H1 (cell line): ENCODE measurements at regions not wholly inside any gene's neighbourhood (a gene's known extent, or its start where the extent isn't known, plus 50 kb on each side); places are given as distances from the start of the nearest gene placed in this dataset.

Source experiments
- CTCF ChIA-PET: fragments of 300-600 bp; sonication (Branson Sonifier 250); formaldehyde crosslinking; loops from one replicate; lab custom pipeline; 2021; ENCODE audit not compliant: partially characterized antibody; lab: Charles Lee
- POLR2A ChIA-PET: fragments of 300-600 bp; sonication (Branson Sonifier 250); formaldehyde crosslinking; loops from one replicate; lab custom pipeline; 2021; ENCODE audit warnings: inconsistent platforms; ENCODE audit not compliant: partially characterized antibody; lab: Charles Lee
- DNase-seq, 2 experiments: peaks; one replicate each; pipeline versions ENCODE4 v3.0.0 to v3.0.0-alpha.2; 2010 to 2022; ENCODE audit warnings: low spot score in 2 of 2, low read depth in 1 of 2, mixed read lengths in 1 of 2
- FAIRE-seq: peaks from 2 replicates; lab custom pipeline; 2011; peaks lifted over from hg19 to GRCh38; lab: Jason Lieb, UNC
- H2AFZ ChIP-seq: 2 replicates; pipeline ENCODE4 v1.8.1; 2012; ENCODE audit warnings: low read length, inconsistent platforms
- H2AK5ac ChIP-seq: 2 replicates; pipeline ENCODE4 v1.6.1; 2013; ENCODE audit warnings: low read depth, low read length
- H2BK120ac ChIP-seq: replicated peaks from 2 replicates; pipeline ENCODE3; 2013; ENCODE audit warnings: low read depth, low read length, inconsistent platforms
- H2BK12ac ChIP-seq: 2 replicates; pipeline ENCODE4 v1.6.1; 2013; ENCODE audit warnings: low read depth, low read length
- H2BK15ac ChIP-seq: 2 replicates; pipeline ENCODE4 v1.6.1; 2013; ENCODE audit warnings: low read length
- H2BK20ac ChIP-seq: 2 replicates; pipeline ENCODE4 v1.6.1; 2013; ENCODE audit warnings: low read length
- H2BK5ac ChIP-seq: 2 replicates; pipeline ENCODE4 v1.6.1; 2013; ENCODE audit warnings: low read depth, low read length
- H3K14ac ChIP-seq: 2 replicates; pipeline ENCODE4 v1.6.1; 2013; ENCODE audit warnings: inconsistent platforms; ENCODE audit not compliant: insufficient read length
- H3K18ac ChIP-seq: 2 replicates; pipeline ENCODE4 v1.6.1; 2013; ENCODE audit warnings: low read length; ENCODE audit errors: extremely low read depth
- H3K23ac ChIP-seq: 2 replicates; pipeline ENCODE4 v1.6.1; 2013; ENCODE audit warnings: inconsistent platforms; ENCODE audit not compliant: insufficient read length
- H3K23me2 ChIP-seq: 2 replicates; pipeline ENCODE4 v1.6.1; 2013; ENCODE audit warnings: low read depth, low read length
- H3K27ac ChIP-seq: 2 replicates; pipeline ENCODE4 v1.6.1; 2011; ENCODE audit warnings: low read depth, low read length, inconsistent platforms
- H3K27me3 ChIP-seq, 4 experiments: replicated peaks in 1 of 4; 1 replicate in 1 of 4; 2 replicates in 3 of 4; pipeline versions ENCODE4 v1.6.1 to v1.8.1; 2011 to 2013; ENCODE audit warnings: low read length in 3 of 4, mild to moderate bottlenecking in 3 of 4, inconsistent platforms in 2 of 4, mixed read lengths in 2 of 4, moderate library complexity in 1 of 4; ENCODE audit not compliant: control insufficient read depth in 3 of 4, insufficient read depth in 3 of 4; ENCODE audit errors: extremely low read depth in 1 of 4
- H3K36me3 ChIP-seq, 4 experiments: 2 replicates each; pipeline versions ENCODE4 v1.6.1 to v1.8.1; 2011 to 2013; ENCODE audit warnings: mild to moderate bottlenecking in 4 of 4, low read length in 3 of 4, moderate library complexity in 2 of 4, control low read depth in 1 of 4, inconsistent platforms in 1 of 4; ENCODE audit not compliant: insufficient read depth in 4 of 4, control insufficient read depth in 2 of 4
- H3K4ac ChIP-seq: replicated peaks from 2 replicates; pipeline ENCODE3; 2013; ENCODE audit warnings: low read length, low read depth, mixed read lengths, inconsistent platforms; ENCODE audit not compliant: insufficient read length
- H3K4me1 ChIP-seq, 4 experiments: replicated peaks in 1 of 4; 1 replicate in 1 of 4; 2 replicates in 3 of 4; pipeline versions ENCODE4 v1.6.1 to v1.8.1; 2011 to 2013; ENCODE audit warnings: low read length in 3 of 4, inconsistent platforms in 2 of 4, mixed read lengths in 1 of 4; ENCODE audit not compliant: insufficient read depth in 4 of 4, control insufficient read depth in 3 of 4
- H3K4me2 ChIP-seq, 2 experiments: 2 replicates each; pipeline versions ENCODE4 v1.6.1 to v1.8.1; 2011 to 2013; ENCODE audit warnings: low read depth in 2 of 2, low read length in 2 of 2, control low read depth in 1 of 2, inconsistent platforms in 1 of 2, mild to moderate bottlenecking in 1 of 2; ENCODE audit not compliant: insufficient read depth in 1 of 2
- H3K4me3 ChIP-seq, 4 experiments: fragments of 200-600, 300-600 bp in 1 of 4; sonication (generic), shearing (Covaris generic), sonication (Bioruptor Twin) in 1 of 4; 2 replicates each; pipeline versions ENCODE4 v1.5.1 to v1.8.1; 2011 to 2016; ENCODE audit warnings: low read length in 4 of 4, low read depth in 3 of 4, control low read depth in 2 of 4, inconsistent platforms in 2 of 4, mild to moderate bottlenecking in 2 of 4, mixed read lengths in 1 of 4, moderate library complexity in 1 of 4; ENCODE audit not compliant: insufficient read depth in 2 of 4; ENCODE audit errors: extremely low read depth in 1 of 4
- H3K56ac ChIP-seq: replicated peaks from 2 replicates; pipeline ENCODE3; 2013; ENCODE audit warnings: low read depth, mild to moderate bottlenecking, mixed read lengths, low read length, inconsistent platforms; ENCODE audit not compliant: insufficient read length
- H3K79me1 ChIP-seq: 2 replicates; pipeline ENCODE4 v1.6.1; 2013; ENCODE audit warnings: low read depth, low read length, control low read depth
- H3K79me2 ChIP-seq, 2 experiments: 2 replicates each; pipeline versions ENCODE4 v1.6.1 to v1.8.1; 2012 to 2013; ENCODE audit warnings: low read length in 2 of 2, mild to moderate bottlenecking in 2 of 2, inconsistent platforms in 1 of 2; ENCODE audit not compliant: insufficient read depth in 2 of 2, control insufficient read depth in 1 of 2
- H3K9ac ChIP-seq, 4 experiments: replicated peaks in 1 of 4; 1 replicate in 1 of 4; 2 replicates in 3 of 4; pipeline versions ENCODE4 v1.6.1 to v1.8.1; 2011 to 2013; ENCODE audit warnings: low read depth in 3 of 4, low read length in 3 of 4, control low read depth in 2 of 4, mild to moderate bottlenecking in 2 of 4, moderate library complexity in 2 of 4, inconsistent platforms in 1 of 4; ENCODE audit errors: extremely low read depth in 1 of 4
- H3K9me3 ChIP-seq, 2 experiments: 2 replicates each; pipeline versions ENCODE4 v1.6.1 to v1.8.1; 2012 to 2013; ENCODE audit warnings: mild to moderate bottlenecking in 2 of 2, moderate library complexity in 2 of 2, control low read depth in 1 of 2, inconsistent platforms in 1 of 2, low read depth in 1 of 2, low read length in 1 of 2, mixed read lengths in 1 of 2; ENCODE audit not compliant: insufficient read depth in 2 of 2
- H4K20me1 ChIP-seq, 2 experiments: replicated peaks in 1 of 2; 2 replicates each; pipeline versions ENCODE3 to v1.8.1; 2011 to 2013; ENCODE audit warnings: inconsistent platforms in 2 of 2, low read length in 2 of 2, mild to moderate bottlenecking in 1 of 2; ENCODE audit not compliant: insufficient read depth in 2 of 2, control insufficient read depth in 1 of 2
- H4K5ac ChIP-seq: 2 replicates; pipeline ENCODE4 v1.6.1; 2013; ENCODE audit warnings: low read length, low read depth, mixed read lengths, inconsistent platforms; ENCODE audit not compliant: insufficient read length
- H4K8ac ChIP-seq: 2 replicates; pipeline ENCODE4 v1.8.0; 2013; ENCODE audit warnings: mild to moderate bottlenecking, moderate library complexity, low read length, inconsistent platforms; ENCODE audit not compliant: insufficient read depth; ENCODE audit errors: extremely low read depth
- H4K91ac ChIP-seq: replicated peaks from 2 replicates; pipeline ENCODE3; 2013; ENCODE audit warnings: low read length, mixed read lengths, inconsistent platforms; ENCODE audit not compliant: insufficient read length
- ASH2L ChIP-seq: fragments of 200-600, 300-600 bp; sonication (generic); IDR thresholded peaks from one replicate; pipeline ENCODE4 v1.7.1; 2017; ENCODE audit warnings: low read length
- BRCA1 ChIP-seq: IDR thresholded peaks from 2 replicates; pipeline ENCODE4 v1.6.1; 2012; ENCODE audit warnings: low read depth, low read length, improper control_type of control experiment
- CBX5 ChIP-seq: fragments of 300-800, 300-1000 bp; sonication (generic); IDR thresholded peaks from 2 replicates; pipeline ENCODE4 v1.7.1; 2016; ENCODE audit warnings: antibody characterized with exemption, low read length, low read depth
- JUN ChIP-seq: IDR thresholded peaks from 2 replicates; pipeline ENCODE4 v1.6.1; 2011; ENCODE audit warnings: low read depth, mild to moderate bottlenecking, improper control_type of control experiment, low read length
- KDM4A ChIP-seq: IDR thresholded peaks from one replicate; pipeline ENCODE4 v1.7.1; 2012; ENCODE audit warnings: low read depth, mild to moderate bottlenecking, moderate library complexity, low read length, inconsistent platforms; ENCODE audit not compliant: severe bottlenecking
- NANOG ChIP-seq: IDR thresholded peaks from 2 replicates; pipeline ENCODE4 v1.6.1; 2011; ENCODE audit warnings: low read length, low read depth, mild to moderate bottlenecking, inconsistent platforms; ENCODE audit not compliant: insufficient read depth, poor library complexity, severe bottlenecking
- WGBS, 2 experiments: shearing (Covaris generic) in 1 of 2; methylation state at CpG; one replicate each; pipeline versions ENCODE4 v1.1.6 to v1.1.7; 2013 to 2015; ENCODE audit warnings: low lambda C conversion rate in 2 of 2, mixed read lengths in 2 of 2, inconsistent platforms in 1 of 2, low coverage in 1 of 2, missing lambda C conversion rate in 1 of 2; ENCODE audit not compliant: insufficient replicate concordance in 2 of 2, insufficient coverage in 1 of 2, insufficient read length in 1 of 2; ENCODE audit errors: extremely low coverage in 1 of 2, missing lambda C conversion rate in 1 of 2; 5-methylcytosine and 5-hydroxymethylcytosine counted together

DNA sequence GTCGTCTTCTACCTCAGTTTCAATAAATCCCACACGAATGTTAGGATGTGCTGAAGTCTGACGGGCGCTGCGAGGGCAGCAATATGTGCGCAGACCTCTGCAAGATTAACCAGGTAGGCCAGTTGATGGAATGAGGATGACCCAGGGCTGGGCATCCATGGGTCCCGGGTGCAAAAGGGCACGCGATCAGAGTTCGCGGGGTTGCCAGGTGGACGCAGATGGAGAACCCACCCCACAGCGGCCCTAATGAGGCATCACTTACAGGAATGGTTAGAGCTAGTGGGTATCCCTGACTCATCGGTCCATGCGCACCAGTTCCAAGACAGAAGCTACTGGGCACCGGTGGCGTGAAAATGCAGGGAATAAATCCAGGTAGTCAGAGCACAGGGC lies 2116.0 kb downstream of the TP53TG3F start:
- Histone ChIP-seq H3K14ac (no peak overlapping the region), H2AK5ac (no peak overlapping the region), H3K23ac (no peak overlapping the region), H3K23me2 (no peaks in the 10 kb centered on the region), H3K27ac (no peak overlapping the region), H2BK5ac (no peak overlapping the region), H2BK15ac (no peak overlapping the region), H3K4me2 (no peak overlapping the region), H3K79me1 (no peaks in the 10 kb centered on the region), H3K4ac (no peak overlapping the region), H2BK12ac (no peak overlapping the region), H2BK120ac (no peak overlapping the region), H3K9me3 (peaks cover 58 to 99% of the 10 kb centered on the region in 2 experiments), H2AFZ (no peak overlapping the region), H3K79me2 (no peaks in the 10 kb centered on the region), H3K9ac (no peak overlapping the region), H3K36me3 (peaks cover 0 to 4% (median 0%) of the 10 kb centered on the region in 4 experiments; a peak in 2 of 8 replicates), H4K20me1 (no peaks in the 10 kb centered on the region), H3K4me3 (no peak overlapping the region), H3K4me1 (no peaks in the 10 kb centered on the region), H4K8ac (no peak overlapping the region), H2BK20ac (no peak overlapping the region), H3K18ac (no peak overlapping the region), H4K91ac (no peak overlapping the region), H3K56ac (no peak overlapping the region), H4K5ac (no peak overlapping the region), H3K27me3 (no peaks in the 10 kb centered on the region)
- no peak for DNase-seq
- ChIA-PET CTCF (no interaction called here), POLR2A (no interaction called here)
- no peak for FAIRE-seq
- 89% methylated on average over 17 of the region's 17 CpGs; no CpG with 5 or more reads in 1 of the 2 experiments for WGBS, 2 experiments
- TF ChIP-seq KDM4A (no peak), ASH2L (no peak), BRCA1 (no peak), CBX5 (no peak), NANOG (no peak), JUN (no peak)
